Esophagus muscularis mucosa (tissue), 4 donors: ENCODE measurements at regions not wholly inside any gene's neighbourhood (a gene's known extent, or its start where the extent isn't known, plus 50 kb on each side); places are given as distances from the start of the nearest gene placed in this dataset.

ENCODE experiments used
- DNase-seq: peaks from one replicate; pipeline ENCODE4 v3.0.0-alpha.2; 2017; ENCODE audit errors: extremely low spot score
- H3K27ac ChIP-seq, 4 donors: fragments of 200-600 bp; sonication (generic); replicated peaks in 1 of 4; 1 replicate in 3 of 4; 2 replicates in 1 of 4; pipeline ENCODE4 v1.5.1; 2016 to 2019; ENCODE audit warnings: mild to moderate bottlenecking in 1 of 4
- H3K27me3 ChIP-seq, 4 donors: fragments of 200-600 bp; sonication (generic); one replicate each; pipeline versions ENCODE4 v1.5.1 to v1.6.0; 2016 to 2019
- H3K36me3 ChIP-seq, 4 donors: fragments of 200-600 bp; sonication (generic); one replicate each; pipeline ENCODE4 v1.5.1; 2016 to 2019
- H3K4me1 ChIP-seq, 4 donors: fragments of 200-600 bp; sonication (generic); one replicate each; pipeline ENCODE4 v1.5.1; 2016 to 2019
- H3K4me3 ChIP-seq, 4 donors: fragments of 200-600 bp; sonication (generic); 1 replicate in 2 of 4; 2 replicates in 2 of 4; pipeline ENCODE4 v1.5.1; 2016 to 2019; ENCODE audit warnings: mild to moderate bottlenecking in 4 of 4, moderate library complexity in 1 of 4
- H3K9me3 ChIP-seq, 4 donors: fragments of 200-600 bp; sonication (generic); 1 replicate in 3 of 4; 2 replicates in 1 of 4; pipeline ENCODE4 v1.5.1; 2016 to 2019
- EP300 ChIP-seq: sonication (generic); formaldehyde crosslinking; IDR thresholded peaks from one replicate; pipeline ENCODE4 v1.6.1; 2017; ENCODE audit warnings: antibody characterized with exemption
- POLR2A ChIP-seq: fragments of 450-650 bp; IDR thresholded peaks from one replicate; pipeline ENCODE4 v1.6.1; 2017; ENCODE audit warnings: antibody characterized with exemption, moderate library complexity, mild to moderate bottlenecking, low read depth
- POLR2AphosphoS5 ChIP-seq, 2 donors: sonication (generic); formaldehyde crosslinking; IDR thresholded peaks; one replicate each; pipeline ENCODE4 v1.6.1; 2017; ENCODE audit warnings: antibody characterized with exemption in 2 of 2
- WGBS: methylation state at CpG from one replicate; pipeline ENCODE4 v1.1.5; 2018; 5-methylcytosine and 5-hydroxymethylcytosine counted together
- intact Hi-C: fragments of 100-400 bp; cut with DNase I; formaldehyde crosslinking; loops from one replicate; pipeline ENCODE4 v1.15.1; 2023
- TF ChIP-seq, protein P1 (sequence below), 3 experiments: fragments of 200-600 bp in 2 of 3; fragments of 450-650 bp in 1 of 3; sonication (generic) in 2 of 3; IDR thresholded peaks; one replicate each; pipeline ENCODE4 v1.5.1; 2017 to 2019; ENCODE audit warnings: antibody characterized with exemption in 3 of 3, mild to moderate bottlenecking in 2 of 3, moderate library complexity in 1 of 3

DNA sequence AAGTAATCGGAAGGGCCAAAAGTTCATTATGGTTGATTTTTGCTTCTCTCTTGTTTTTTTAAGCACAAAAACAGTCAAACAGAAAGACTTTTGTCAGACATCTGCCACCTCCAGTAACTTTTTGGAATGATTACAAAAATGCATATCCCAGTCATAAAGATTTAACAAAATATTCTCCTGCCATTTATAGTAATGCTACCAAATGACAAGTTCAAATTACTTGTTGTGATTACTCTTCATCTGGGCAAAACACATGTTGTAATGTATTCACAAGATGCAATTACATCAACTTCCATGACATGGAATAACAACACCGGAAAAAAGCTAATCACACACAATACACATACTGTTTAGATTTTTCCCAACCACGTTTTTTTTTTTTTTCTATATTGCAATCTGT, 1017.5 kb upstream of the TENM4 start:
- Histone ChIP-seq H3K36me3 (no peaks in the 10 kb centered on the region), H3K4me3 (no peak overlapping the region), H3K27me3 (no peaks in the 10 kb centered on the region), H3K27ac (no peak overlapping the region), H3K9me3 (no peaks in the 10 kb centered on the region), H3K4me1 (no peaks in the 10 kb centered on the region)
- WGBS, result 84% methylated on average over 3 of the region's 3 CpGs
- TF ChIP-seq, protein P1, sequence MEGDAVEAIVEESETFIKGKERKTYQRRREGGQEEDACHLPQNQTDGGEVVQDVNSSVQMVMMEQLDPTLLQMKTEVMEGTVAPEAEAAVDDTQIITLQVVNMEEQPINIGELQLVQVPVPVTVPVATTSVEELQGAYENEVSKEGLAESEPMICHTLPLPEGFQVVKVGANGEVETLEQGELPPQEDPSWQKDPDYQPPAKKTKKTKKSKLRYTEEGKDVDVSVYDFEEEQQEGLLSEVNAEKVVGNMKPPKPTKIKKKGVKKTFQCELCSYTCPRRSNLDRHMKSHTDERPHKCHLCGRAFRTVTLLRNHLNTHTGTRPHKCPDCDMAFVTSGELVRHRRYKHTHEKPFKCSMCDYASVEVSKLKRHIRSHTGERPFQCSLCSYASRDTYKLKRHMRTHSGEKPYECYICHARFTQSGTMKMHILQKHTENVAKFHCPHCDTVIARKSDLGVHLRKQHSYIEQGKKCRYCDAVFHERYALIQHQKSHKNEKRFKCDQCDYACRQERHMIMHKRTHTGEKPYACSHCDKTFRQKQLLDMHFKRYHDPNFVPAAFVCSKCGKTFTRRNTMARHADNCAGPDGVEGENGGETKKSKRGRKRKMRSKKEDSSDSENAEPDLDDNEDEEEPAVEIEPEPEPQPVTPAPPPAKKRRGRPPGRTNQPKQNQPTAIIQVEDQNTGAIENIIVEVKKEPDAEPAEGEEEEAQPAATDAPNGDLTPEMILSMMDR (IDR thresholded peaks at IDR 0.05), result no peak
- TF ChIP-seq EP300 (no peak), POLR2AphosphoS5 (IDR thresholded peaks at IDR 0.05) (no peak), POLR2A (no peak)
- no peak for DNase-seq
- intact Hi-C loops, result no loop called here

DNA sequence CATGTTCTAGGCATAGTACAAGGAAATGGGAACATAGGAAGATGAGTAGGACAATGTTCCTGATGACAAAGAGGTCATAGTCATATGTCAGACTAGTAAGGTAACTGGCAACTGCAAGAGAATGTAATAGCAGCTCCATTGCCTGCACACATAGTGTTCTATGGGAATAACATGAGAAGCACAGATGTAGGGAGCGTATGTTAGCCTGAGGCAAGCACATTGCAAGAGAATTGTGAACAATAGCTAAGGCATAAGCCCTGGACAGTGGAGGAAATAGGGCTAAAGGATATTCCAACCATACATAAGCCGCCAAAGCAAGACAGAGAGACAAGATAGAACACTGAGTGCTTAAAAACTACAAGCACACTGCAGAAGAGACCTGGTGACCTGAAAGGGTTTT, 1017.0 kb upstream of the TENM4 start:
- intact Hi-C loops, result no loop called here
- no peak for TF ChIP-seq POLR2A
- no peak for TF ChIP-seq POLR2AphosphoS5 (IDR thresholded peaks at IDR 0.05)
- TF ChIP-seq EP300, result no peak
- TF ChIP-seq, protein P1 (IDR thresholded peaks at IDR 0.05), result no peak

DNA sequence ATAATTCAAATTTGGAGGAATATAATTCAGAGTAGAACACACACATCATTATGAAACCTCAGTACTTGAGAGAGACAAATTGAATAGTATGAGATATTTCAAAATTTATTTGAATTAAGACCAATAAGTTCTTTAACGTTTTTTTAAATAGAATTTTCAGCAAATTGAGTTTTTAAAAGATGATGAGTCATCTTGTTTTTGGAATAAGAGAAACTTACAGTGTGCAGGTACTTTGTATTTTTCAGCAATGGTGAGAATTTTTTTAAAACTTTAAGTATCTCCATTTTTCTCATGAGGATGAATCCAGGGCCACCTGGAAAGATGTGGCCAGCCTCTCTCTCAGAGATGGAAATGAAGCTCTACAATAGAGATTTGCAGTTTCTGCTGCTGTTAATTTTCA, 1015.0 kb upstream of the TENM4 start:
- no peak overlapping the region for H3K27ac ChIP-seq
- intact Hi-C loops, result no loop called here
- DNase-seq, result no peak
- no peaks in the 10 kb centered on the region for H3K36me3 ChIP-seq
- TF ChIP-seq EP300, result no peak
- TF ChIP-seq, protein P1 (IDR thresholded peaks at IDR 0.05), result no peak
- TF ChIP-seq POLR2A, result no peak
- no peak for TF ChIP-seq POLR2AphosphoS5 (IDR thresholded peaks at IDR 0.05)
- 47% methylated on average over 1 of the region's 1 CpG for WGBS
- no peaks in the 10 kb centered on the region for H3K4me1 ChIP-seq
- H3K27me3 ChIP-seq, result no peaks in the 10 kb centered on the region
- no peaks in the 10 kb centered on the region for H3K9me3 ChIP-seq
- H3K4me3 ChIP-seq, result no peak overlapping the region

More for the DNA sequence above, 1017.0 kb upstream of the TENM4 start:
- H3K4me1 ChIP-seq, result no peaks in the 10 kb centered on the region
- H3K27ac ChIP-seq, result no peak overlapping the region
- no peak overlapping the region for H3K4me3 ChIP-seq
- H3K9me3 ChIP-seq, result no peaks in the 10 kb centered on the region
- no peak for DNase-seq
- no peaks in the 10 kb centered on the region for H3K27me3 ChIP-seq
- WGBS, result 84% methylated on average over 2 of the region's 2 CpGs
- no peaks in the 10 kb centered on the region for H3K36me3 ChIP-seq

DNA sequence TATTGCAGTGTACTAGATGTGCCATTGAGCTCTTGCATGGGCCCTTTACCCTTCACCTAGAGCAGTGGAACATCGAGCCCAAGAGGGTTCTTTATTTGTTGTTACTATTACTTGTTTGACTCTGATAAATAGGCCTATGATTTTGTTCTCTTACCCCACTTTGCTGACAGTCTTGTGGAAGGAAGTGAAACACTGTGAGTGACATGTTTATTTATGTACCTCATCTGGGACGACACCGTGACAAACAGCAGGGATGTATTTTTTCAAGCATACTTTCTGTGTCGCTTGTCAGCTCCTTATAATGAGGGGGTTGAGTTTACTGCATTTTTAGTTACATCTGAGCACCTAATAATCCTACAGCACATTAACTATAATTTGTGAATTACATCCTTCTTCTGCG, 1010.3 kb upstream of the TENM4 start:
- Histone ChIP-seq H3K27me3 (no peaks in the 10 kb centered on the region), H3K4me1 (no peaks in the 10 kb centered on the region), H3K36me3 (no peaks in the 10 kb centered on the region), H3K9me3 (no peaks in the 10 kb centered on the region), H3K27ac (no peak overlapping the region), H3K4me3 (no peak overlapping the region)
- no peak for TF ChIP-seq POLR2AphosphoS5 (IDR thresholded peaks at IDR 0.05)
- no peak for TF ChIP-seq EP300
- no peak for TF ChIP-seq POLR2A
- TF ChIP-seq, protein P1 (IDR thresholded peaks at IDR 0.05), result no peak
- intact Hi-C loops, result no loop called here
- WGBS, result 53% methylated on average over 5 of the region's 5 CpGs
- DNase-seq, result no peak

DNA sequence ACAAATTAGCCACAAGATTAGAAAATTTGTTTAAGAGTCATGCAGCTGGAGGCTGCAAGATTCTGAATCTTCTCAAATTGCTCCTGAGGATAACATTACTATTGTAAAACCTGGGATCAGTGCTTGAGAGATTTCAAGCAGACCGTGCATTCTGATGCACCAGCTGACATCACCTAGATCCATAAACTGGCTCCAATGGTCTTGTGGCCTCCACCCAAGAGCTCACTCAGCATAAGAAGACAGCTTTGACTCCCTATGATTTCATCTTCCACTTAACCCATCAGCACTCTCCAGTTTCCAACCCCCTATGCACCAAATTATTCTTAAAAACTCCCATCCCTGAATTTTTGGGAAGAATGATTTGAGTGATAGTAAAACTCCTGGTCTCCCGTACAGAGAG, 1007.9 kb upstream of the TENM4 start:
- Histone ChIP-seq H3K36me3 (no peaks in the 10 kb centered on the region), H3K9me3 (no peaks in the 10 kb centered on the region), H3K27me3 (no peaks in the 10 kb centered on the region), H3K4me1 (no peaks in the 10 kb centered on the region), H3K27ac (no peak overlapping the region), H3K4me3 (no peak overlapping the region)
- intact Hi-C loops, result no loop called here
- 86% methylated on average over 2 of the region's 2 CpGs for WGBS
- no peak for DNase-seq
- TF ChIP-seq POLR2A, result no peak
- TF ChIP-seq EP300, result no peak
- TF ChIP-seq POLR2AphosphoS5 (IDR thresholded peaks at IDR 0.05), result no peak
- TF ChIP-seq, protein P1 (IDR thresholded peaks at IDR 0.05), result no peak
